H9 (cell line): ENCODE measurements at regions not wholly inside any gene's neighbourhood (a gene's known extent, or its start where the extent isn't known, plus 50 kb on each side); places are given as distances from the start of the nearest gene placed in this dataset.

ENCODE experiments used
- DNase-seq: peaks from one replicate; pipeline ENCODE4 v3.0.0-alpha.2; 2017
- H2AFZ ChIP-seq: one replicate; pipeline ENCODE4 v1.6.1; 2013; ENCODE audit warnings: mild to moderate bottlenecking, low read length, control low read depth, moderate library complexity
- H2AK5ac ChIP-seq: 2 replicates; pipeline ENCODE4 v1.6.1; 2013; ENCODE audit warnings: low read length, control low read depth, mixed read lengths; ENCODE audit not compliant: insufficient read length
- H2BK120ac ChIP-seq: one replicate; pipeline ENCODE4 v1.6.1; 2013; ENCODE audit warnings: low read depth, mild to moderate bottlenecking, low read length, control low read depth, inconsistent platforms; ENCODE audit not compliant: poor library complexity, severe bottlenecking
- H2BK12ac ChIP-seq: 2 replicates; pipeline ENCODE4 v1.6.1; 2013; ENCODE audit warnings: low read length, control low read depth, mixed read lengths, low read depth; ENCODE audit not compliant: insufficient read length
- H2BK15ac ChIP-seq: 2 replicates; pipeline ENCODE4 v1.6.1; 2013; ENCODE audit warnings: low read depth, low read length, control low read depth
- H2BK20ac ChIP-seq: one replicate; pipeline ENCODE4 v1.6.1; 2013; ENCODE audit warnings: low read depth, mild to moderate bottlenecking, low read length, control low read depth, inconsistent platforms; ENCODE audit not compliant: poor library complexity, severe bottlenecking
- H2BK5ac ChIP-seq: 2 replicates; pipeline ENCODE4 v1.6.1; 2013; ENCODE audit warnings: low read length, control low read depth, mixed read lengths; ENCODE audit not compliant: insufficient read length
- H3K14ac ChIP-seq: 2 replicates; pipeline ENCODE4 v1.6.1; 2013; ENCODE audit warnings: low read length, control low read depth; ENCODE audit not compliant: insufficient read depth
- H3K18ac ChIP-seq: 2 replicates; pipeline ENCODE4 v1.6.1; 2013; ENCODE audit warnings: low read depth, mild to moderate bottlenecking, mixed read lengths, low read length, control low read depth; ENCODE audit not compliant: insufficient read length
- H3K23ac ChIP-seq: 2 replicates; pipeline ENCODE4 v1.6.1; 2013; ENCODE audit warnings: low read length, control low read depth, mixed read lengths, low read depth; ENCODE audit not compliant: insufficient read length
- H3K23me2 ChIP-seq: 2 replicates; pipeline ENCODE4 v1.6.1; 2013; ENCODE audit warnings: low read depth, mild to moderate bottlenecking, mixed read lengths, low read length, control low read depth; ENCODE audit not compliant: insufficient read length, poor library complexity, severe bottlenecking
- H3K27ac ChIP-seq: 2 replicates; pipeline ENCODE4 v1.5.1; 2013; ENCODE audit warnings: low read length, control low read depth, mixed read lengths, low read depth; ENCODE audit not compliant: insufficient read length
- H3K27me3 ChIP-seq: 2 replicates; pipeline ENCODE4 v1.6.1; 2013; ENCODE audit warnings: low read length, control low read depth, inconsistent platforms; ENCODE audit not compliant: insufficient read depth
- H3K4ac ChIP-seq: 2 replicates; pipeline ENCODE4 v1.6.1; 2013; ENCODE audit warnings: low read depth, mild to moderate bottlenecking, control low read depth, inconsistent platforms, low read length, moderate library complexity
- H3K4me1 ChIP-seq: 2 replicates; pipeline ENCODE4 v1.6.1; 2013; ENCODE audit warnings: low read length, control low read depth, inconsistent platforms; ENCODE audit not compliant: insufficient read depth
- H3K4me2 ChIP-seq: 2 replicates; pipeline ENCODE4 v1.6.1; 2013; ENCODE audit warnings: low read length, control low read depth, mixed read lengths; ENCODE audit not compliant: insufficient read length, insufficient read depth
- H3K56ac ChIP-seq: 2 replicates; pipeline ENCODE4 v1.6.1; 2013; ENCODE audit warnings: low read depth, mild to moderate bottlenecking, mixed read lengths, low read length, control low read depth; ENCODE audit not compliant: insufficient read length
- H3K79me1 ChIP-seq: 2 replicates; pipeline ENCODE4 v1.6.1; 2013; ENCODE audit warnings: low read depth, mild to moderate bottlenecking, moderate library complexity, low read length, control low read depth, inconsistent platforms; ENCODE audit not compliant: insufficient read depth, poor library complexity, severe bottlenecking
- H3K79me2 ChIP-seq: 2 replicates; pipeline ENCODE4 v1.6.1; 2013; ENCODE audit warnings: low read length, control low read depth, inconsistent platforms; ENCODE audit not compliant: insufficient read depth
- H3K9ac ChIP-seq: 2 replicates; pipeline ENCODE4 v1.6.1; 2013; ENCODE audit warnings: low read length, control low read depth, mixed read lengths; ENCODE audit not compliant: insufficient read length; ENCODE audit errors: extremely low read depth
- H3K9me3 ChIP-seq: one replicate; pipeline ENCODE4 v1.6.1; 2013; ENCODE audit warnings: low read depth, low read length, inconsistent platforms; ENCODE audit not compliant: control insufficient read depth
- H3T11ph ChIP-seq: one replicate; pipeline ENCODE4 v1.6.1; 2013; ENCODE audit warnings: mild to moderate bottlenecking, low read length, control low read depth, inconsistent platforms
- H4K20me1 ChIP-seq: one replicate; pipeline ENCODE4 v1.6.1; 2013; ENCODE audit not compliant: control insufficient read depth, insufficient read length, insufficient read depth
- H4K5ac ChIP-seq: 2 replicates; pipeline ENCODE4 v1.6.1; 2013; ENCODE audit warnings: low read depth, mild to moderate bottlenecking, mixed read lengths, low read length, control low read depth; ENCODE audit not compliant: insufficient read length
- H4K8ac ChIP-seq: replicated peaks from 2 replicates; pipeline ENCODE4 v1.6.1; 2013; ENCODE audit warnings: low read length, control low read depth, mixed read lengths, low read depth; ENCODE audit not compliant: insufficient read length
- H4K91ac ChIP-seq: 2 replicates; pipeline ENCODE4 v1.6.1; 2013; ENCODE audit warnings: low read depth, mild to moderate bottlenecking, moderate library complexity, mixed read lengths, low read length, control low read depth; ENCODE audit not compliant: insufficient read length
- H3K27ac Mint-ChIP-seq, 3 experiments: 2 replicates in 2 of 3; 3 replicates in 1 of 3; pipeline ENCODE4 v1.8.0; 2020 to 2021; ENCODE audit warnings: mixed read lengths in 3 of 3, mild to moderate bottlenecking in 1 of 3, moderate library complexity in 1 of 3
- H3K27me3 Mint-ChIP-seq: 2 replicates; pipeline ENCODE4 v1.8.0; 2021; ENCODE audit warnings: low read depth, mild to moderate bottlenecking, moderate library complexity, mixed read lengths
- H3K36me3 Mint-ChIP-seq, 3 experiments: 2 replicates in 2 of 3; 3 replicates in 1 of 3; pipeline ENCODE4 v1.8.0; 2020 to 2021; ENCODE audit warnings: low read depth in 3 of 3, mixed read lengths in 3 of 3; ENCODE audit not compliant: insufficient read depth in 1 of 3
- H3K4me1 Mint-ChIP-seq, 2 experiments: 2 replicates each; pipeline ENCODE4 v1.8.0; 2020; ENCODE audit warnings: mixed read lengths in 2 of 2
- H3K4me3 Mint-ChIP-seq, 2 experiments: 2 replicates in 1 of 2; 3 replicates in 1 of 2; pipeline ENCODE4 v1.8.0; 2020 to 2021; ENCODE audit warnings: mild to moderate bottlenecking in 2 of 2, mixed read lengths in 2 of 2, moderate library complexity in 1 of 2
- H3K9me3 Mint-ChIP-seq, 2 experiments: 2 replicates in 1 of 2; 3 replicates in 1 of 2; pipeline ENCODE4 v1.8.0; 2020; ENCODE audit warnings: mild to moderate bottlenecking in 2 of 2, mixed read lengths in 2 of 2, moderate library complexity in 1 of 2
- WGBS: extraction: QIAGEN DNeasy Blood & Tissue Kit; methylation state at CpG from one replicate; pipeline ENCODE4 v1.1.7; 2013; ENCODE audit warnings: missing lambda C conversion rate, low lambda C conversion rate, mixed read lengths; ENCODE audit not compliant: insufficient read length; ENCODE audit errors: extremely low coverage; 5-methylcytosine and 5-hydroxymethylcytosine counted together
- TF ChIP-seq, protein P1 (sequence below): fragments of 200-600 bp; sonication (generic); conservative IDR thresholded peaks from 3 replicates; pipeline ENCODE4 v1.8.0; 2021; ENCODE audit warnings: antibody characterized with exemption, mild to moderate bottlenecking

DNA sequence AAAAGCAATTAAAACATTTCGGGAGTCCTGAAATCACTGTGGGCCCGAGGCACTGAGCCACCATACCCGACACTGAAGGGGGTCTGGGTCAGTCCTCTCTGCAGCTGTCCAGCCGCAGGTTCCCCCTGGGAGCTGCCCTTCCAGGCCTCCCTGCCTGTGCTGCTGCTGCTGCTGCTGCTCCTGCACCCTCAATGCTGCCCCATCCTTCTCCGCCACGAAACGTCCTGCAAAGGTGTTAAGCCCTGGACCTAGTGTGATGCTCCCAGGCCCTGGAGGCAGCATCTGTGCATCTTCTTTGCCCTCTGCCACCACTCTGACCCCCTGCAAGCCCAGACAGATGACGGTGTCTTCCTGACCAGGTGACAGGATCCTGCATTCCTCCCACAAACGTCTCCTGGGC lies 513.3 kb downstream of the NPHP4 start:
- Histone ChIP-seq H2AK5ac (no peak overlapping the region), H2BK120ac (no peak overlapping the region), H3K18ac (no peak overlapping the region), H3K27me3 (no peaks in the 10 kb centered on the region), H4K5ac (no peak overlapping the region), H3K14ac (no peak overlapping the region; the same call in 1 of the 2 replicates), H3K9ac (no peak overlapping the region), H2BK12ac (no peak overlapping the region), H3T11ph (no peak overlapping the region), H2BK20ac (no peak overlapping the region), H4K8ac (no peak overlapping the region), H3K56ac (no peak overlapping the region), H2AFZ (no peak overlapping the region), H4K91ac (no peak overlapping the region), H3K4me2 (no peak overlapping the region), H2BK15ac (no peak overlapping the region), H3K23ac (no peak overlapping the region), H3K79me1 (no peaks in the 10 kb centered on the region), H3K9me3 (no peaks in the 10 kb centered on the region), H3K4ac (no peak overlapping the region), H3K23me2 (no peaks in the 10 kb centered on the region), H3K27ac (no peak overlapping the region), H3K79me2 (no peaks in the 10 kb centered on the region), H2BK5ac (no peak overlapping the region), H3K4me1 (no peaks in the 10 kb centered on the region), H4K20me1 (no peaks in the 10 kb centered on the region)
- Mint-ChIP-seq H3K4me1 (peaks cover 24 to 33% of the 10 kb centered on the region in 2 experiments), H3K27me3 (peaks cover 39% of the 10 kb centered on the region), H3K4me3 (no peak overlapping the region), H3K36me3 (no peaks in the 10 kb centered on the region), H3K27ac (0 out of 7 replicates have a peak overlapping the region, but pooled peaks of 1 of the 3 experiments have one; percentile 49), H3K9me3 (no peaks in the 10 kb centered on the region)
- DNase-seq: no peak
- TF ChIP-seq, protein P1, sequence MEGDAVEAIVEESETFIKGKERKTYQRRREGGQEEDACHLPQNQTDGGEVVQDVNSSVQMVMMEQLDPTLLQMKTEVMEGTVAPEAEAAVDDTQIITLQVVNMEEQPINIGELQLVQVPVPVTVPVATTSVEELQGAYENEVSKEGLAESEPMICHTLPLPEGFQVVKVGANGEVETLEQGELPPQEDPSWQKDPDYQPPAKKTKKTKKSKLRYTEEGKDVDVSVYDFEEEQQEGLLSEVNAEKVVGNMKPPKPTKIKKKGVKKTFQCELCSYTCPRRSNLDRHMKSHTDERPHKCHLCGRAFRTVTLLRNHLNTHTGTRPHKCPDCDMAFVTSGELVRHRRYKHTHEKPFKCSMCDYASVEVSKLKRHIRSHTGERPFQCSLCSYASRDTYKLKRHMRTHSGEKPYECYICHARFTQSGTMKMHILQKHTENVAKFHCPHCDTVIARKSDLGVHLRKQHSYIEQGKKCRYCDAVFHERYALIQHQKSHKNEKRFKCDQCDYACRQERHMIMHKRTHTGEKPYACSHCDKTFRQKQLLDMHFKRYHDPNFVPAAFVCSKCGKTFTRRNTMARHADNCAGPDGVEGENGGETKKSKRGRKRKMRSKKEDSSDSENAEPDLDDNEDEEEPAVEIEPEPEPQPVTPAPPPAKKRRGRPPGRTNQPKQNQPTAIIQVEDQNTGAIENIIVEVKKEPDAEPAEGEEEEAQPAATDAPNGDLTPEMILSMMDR: no peak
- no CpG with 5 or more reads among the region's 9 CpGs for WGBS
